SIG-M5 treated with dmso at 0.1 percent for 504 hours (cell line): ENCODE measurements at regions not wholly inside any gene's neighbourhood (a gene's known extent, or its start where the extent isn't known, plus 50 kb on each side); places are given as distances from the start of the nearest gene placed in this dataset.
A peak's percentile ranks its signal among the peaks of the same experiment; 100 is the strongest.
"Not testable (repeated sequence)": the region's sequence is repeated elsewhere in the genome, so short reads cannot be mapped to it uniquely, and the experiment has no call there.

Experiments
- DNase-seq: peaks from one replicate; lab custom pipeline; 2025; ENCODE audit not compliant: unreplicated experiment; lab: John Stamatoyannopoulos, UW

DNA sequence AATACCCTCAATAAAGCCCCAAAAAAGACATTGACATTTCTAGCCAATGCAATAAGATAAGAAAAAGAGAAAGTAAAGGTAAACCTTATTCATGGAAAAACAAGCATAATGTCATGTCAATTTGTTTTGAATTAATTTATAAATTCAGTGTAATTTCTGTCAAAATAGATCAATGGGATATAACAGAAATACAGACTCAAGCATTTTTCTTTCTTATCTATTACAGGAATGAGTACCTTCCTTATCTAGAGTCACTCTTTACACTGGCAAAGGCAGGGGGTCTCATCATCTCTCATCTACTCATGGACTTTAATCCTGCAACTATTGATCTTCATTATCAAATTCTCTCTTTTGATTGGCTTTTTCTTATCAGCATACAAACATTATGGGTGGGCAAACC, 127.1 kb upstream of the SHH start:
- DNase-seq, result no peak

DNA sequence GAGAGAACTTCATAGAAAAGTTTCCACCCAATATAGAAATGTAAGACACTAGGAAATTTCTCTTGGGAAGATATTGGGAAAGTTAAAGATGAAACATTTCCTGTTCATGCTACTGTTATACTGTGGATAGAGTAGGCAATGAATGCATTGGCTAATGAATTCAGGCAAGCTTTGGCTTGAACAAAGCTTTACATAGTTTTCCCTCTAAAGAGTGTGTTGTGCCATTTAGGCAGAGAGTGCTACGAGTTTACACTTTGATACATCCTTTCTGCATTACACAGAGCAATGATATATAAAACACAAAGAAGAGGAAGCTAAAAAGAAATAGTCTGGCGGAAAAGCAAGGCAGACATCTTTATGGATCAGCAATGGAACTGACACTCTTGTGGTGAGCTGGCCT, 125.9 kb upstream of the SHH start:
- DNase-seq, result no peak

DNA sequence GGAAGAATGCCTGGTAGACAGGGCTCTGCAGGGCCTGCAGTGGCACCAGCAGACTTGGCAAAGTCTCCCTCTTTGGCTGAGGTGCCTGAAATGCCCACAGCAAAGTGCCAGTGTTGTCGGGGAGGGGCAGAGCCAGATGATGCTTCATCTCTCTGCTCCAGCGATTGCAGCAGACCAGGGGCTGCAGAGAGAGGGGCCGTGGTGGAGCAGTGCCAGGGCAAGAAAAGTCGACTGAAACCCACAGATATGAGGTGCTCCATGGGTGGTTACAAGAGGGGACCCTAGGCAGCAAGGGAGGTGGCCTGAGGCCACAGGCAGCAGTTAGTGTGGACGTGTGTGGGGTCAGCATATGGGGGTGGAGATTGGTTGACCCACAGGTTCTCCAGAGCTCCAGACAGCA, 123.5 kb upstream of the SHH start:
- no peak for DNase-seq

- no peak for DNase-seq
Observed at GRCh38 chr7:155935005-155935557, 122.8 kb upstream of the SHH start.

DNA sequence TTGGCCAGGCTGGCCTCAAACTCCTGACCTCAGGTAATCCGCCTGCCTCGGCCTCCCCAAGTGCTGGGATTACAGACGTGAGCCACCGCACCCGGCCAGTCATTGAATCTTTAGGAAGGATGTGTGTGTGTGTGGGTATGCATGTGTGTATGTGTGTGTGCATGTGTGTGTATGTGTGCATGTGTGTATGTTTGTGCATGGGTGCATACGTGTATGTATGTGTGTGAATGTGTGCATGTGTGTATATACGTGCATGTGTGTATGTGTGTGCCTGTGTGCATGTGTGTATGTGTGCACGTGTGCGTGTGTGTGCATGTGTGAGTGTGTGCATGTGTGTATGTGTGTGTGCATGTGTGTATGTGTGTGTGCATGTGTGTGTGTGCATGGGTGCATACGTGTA, 120.1 kb upstream of the SHH start:
- DNase-seq, result not testable (repeated sequence)

DNA sequence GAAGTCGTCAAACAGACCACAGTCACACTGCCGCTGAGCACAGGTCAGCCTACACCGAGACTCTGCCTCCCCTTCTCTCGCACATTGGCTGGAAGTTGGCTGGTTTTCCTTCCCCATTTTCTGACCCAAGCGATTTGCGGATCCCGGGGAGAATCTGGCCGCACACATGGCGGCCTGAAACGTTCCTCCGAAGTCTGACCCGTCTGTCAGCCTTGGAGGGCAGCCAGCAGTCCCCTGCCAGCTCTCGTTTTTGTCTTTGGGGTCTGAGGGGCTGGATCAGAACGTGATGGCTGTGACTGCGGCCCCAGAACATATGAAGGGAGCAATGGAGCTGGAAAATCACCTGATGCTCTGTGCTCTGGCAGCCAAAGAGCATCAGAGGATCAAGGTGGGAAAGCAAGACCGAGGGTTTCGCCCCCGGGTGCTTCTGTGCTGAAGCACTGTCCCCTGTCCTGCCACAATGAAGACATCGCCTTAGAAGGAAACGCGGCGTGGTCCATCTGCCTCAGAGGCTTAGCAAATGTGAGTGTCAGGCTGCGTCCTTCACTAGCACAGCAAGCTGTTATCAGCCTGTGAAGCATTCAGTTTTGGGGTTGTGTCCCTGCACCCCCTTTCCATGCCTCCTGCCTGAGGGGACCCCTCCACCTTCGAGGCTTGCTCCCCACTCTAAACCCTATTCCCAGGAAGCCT, 119.3 kb upstream of the SHH start:
- DNase-seq, result no peak

DNA sequence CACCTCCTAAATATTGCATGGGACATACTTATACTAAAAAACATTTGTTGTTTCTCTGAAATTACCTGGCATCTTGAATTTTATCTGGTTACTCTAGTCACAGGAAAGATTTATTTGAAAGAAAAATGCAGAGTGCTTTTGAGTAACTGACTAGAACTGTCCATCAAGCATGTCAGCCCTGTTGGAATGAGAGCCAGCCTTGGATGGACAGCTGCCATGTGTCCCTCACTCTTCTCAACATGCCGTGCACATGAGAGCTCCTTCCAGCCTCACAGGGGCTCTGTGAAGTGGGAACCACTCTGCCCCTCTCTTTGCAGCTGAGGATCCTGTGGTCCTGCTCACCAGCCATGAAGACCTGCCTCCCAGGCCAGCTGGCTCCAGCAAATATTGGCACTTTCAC, 118.3 kb upstream of the SHH start:
- DNase-seq, result no peak

GRCh38 chr7:155930061-155930460, 117.8 kb upstream of the SHH start:
- no peak for DNase-seq

DNA sequence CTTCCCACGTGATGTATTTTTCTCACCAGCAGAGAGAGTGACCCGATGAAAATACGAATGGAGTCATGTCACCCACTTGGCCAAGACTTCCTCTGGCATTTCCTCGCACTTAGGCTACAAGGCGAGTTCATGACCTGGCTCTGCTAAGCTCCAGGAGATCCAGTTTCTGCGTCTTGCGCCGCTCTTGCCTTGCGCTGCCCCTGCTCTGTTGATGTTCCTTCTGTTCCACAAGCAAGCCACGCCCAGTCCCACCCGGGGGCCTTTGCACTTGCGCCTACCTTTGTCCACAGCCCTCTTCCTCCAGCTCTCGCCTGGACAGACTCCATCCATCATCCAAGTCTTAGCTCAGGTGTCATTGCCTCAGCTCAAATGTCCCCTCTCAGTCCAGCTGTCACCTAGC, 116.3 kb upstream of the SHH start:
- DNase-seq, result no peak

DNA sequence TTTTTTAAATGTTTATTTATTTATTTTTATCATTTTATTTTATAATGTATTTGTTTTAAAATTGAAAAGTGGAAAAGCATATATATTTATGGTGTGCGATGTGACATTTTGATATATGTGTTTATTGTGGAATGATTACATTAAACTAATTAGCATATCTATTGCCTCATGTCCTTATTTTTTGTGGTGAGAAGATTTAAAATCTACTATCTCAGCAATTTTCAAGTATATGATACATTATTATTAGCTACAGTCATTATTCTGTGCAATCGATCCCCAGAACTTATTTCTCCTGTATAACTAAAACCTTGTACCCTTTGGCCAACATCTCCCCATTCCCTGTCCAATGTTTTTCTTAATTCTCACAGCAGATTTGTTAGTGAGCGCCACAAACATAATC, 115.6 kb upstream of the SHH start:
- DNase-seq, result no peak

DNA sequence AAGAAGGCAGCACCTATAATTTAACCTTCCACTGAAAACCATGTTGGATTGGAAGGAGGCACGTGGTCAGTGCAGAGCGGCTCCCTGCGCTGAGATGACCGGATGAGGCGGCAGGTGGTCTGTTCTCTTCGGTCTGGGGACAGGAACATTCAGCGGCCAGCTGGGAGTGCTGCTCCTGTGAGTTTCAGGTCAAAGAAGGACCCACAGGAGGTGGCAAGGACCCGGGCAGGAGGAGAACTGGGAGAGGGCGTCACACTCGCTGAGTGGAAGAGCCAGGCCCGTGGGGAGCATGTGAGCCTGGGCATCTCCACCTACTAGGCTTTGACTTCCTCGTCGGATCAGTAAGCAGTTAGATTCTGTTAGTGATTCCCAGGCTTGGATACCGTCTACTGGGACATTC, 113.4 kb upstream of the SHH start:
- no peak for DNase-seq

DNA sequence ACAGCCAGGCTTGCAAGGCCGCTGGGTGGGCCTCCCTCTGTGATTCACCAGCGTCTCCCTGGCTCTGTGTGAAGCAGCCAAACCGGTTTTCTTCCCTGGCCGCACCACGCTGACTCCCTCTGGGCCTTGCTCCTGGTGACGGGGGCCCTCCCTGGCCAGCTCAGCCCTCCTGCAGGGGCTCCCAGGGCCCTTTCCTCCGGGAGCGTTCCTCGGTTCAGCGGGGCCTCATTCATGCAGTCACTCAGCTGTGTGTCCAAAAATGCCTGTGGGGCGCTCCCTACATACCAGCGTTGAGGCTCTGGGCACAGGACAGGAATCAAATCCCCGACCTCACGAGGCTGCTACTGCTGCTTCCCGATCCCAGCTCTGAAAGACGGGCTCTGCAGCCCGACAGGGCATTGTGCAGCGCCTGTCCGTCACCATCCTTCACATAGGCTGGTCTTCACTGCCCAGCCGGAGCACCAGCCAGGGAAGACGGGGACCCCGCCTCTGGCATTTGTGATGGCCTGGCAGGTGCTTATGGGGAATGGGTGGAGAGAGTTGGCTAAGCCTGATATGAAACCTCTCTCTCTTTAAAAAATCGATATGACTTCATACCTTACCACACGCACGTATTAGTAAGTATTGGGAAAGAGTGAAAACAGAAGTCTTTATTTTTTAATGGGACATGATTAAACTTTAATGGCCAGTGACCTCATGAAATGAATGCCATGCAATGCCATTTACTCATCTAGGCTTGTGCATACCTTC, 110.0 kb upstream of the SHH start:
- peak; percentile 3 for DNase-seq

- DNase-seq, result no peak
Observed at GRCh38 chr7:155921804-155922066, 109.5 kb upstream of the SHH start.

GRCh38 chr7:155921086-155921803, 109.0 kb upstream of the SHH start:
- DNase-seq, result no peak

DNA sequence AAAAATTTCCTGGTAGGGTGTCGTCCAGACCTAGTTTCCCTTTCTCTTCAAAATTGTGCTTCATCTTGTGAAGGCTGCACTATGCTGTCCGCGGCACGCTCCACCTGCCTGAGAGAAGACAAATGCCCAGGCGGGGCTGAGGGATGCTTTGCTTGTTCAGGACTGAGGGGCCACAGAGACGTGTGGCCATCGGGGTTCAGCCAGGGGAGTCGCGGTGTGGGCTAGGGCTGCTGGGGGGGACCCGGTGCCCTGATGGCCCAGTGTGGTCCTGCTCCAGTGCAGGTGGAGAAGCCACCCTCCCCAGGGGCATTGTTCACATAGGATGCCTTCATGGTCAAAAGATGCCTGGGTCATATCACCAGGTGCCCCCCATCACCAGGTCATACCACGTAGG, 107.8 kb upstream of the SHH start:
- no peak for DNase-seq

- DNase-seq, result no peak
Observed at GRCh38 chr7:155919391-155920067, 107.3 kb upstream of the SHH start.

DNA sequence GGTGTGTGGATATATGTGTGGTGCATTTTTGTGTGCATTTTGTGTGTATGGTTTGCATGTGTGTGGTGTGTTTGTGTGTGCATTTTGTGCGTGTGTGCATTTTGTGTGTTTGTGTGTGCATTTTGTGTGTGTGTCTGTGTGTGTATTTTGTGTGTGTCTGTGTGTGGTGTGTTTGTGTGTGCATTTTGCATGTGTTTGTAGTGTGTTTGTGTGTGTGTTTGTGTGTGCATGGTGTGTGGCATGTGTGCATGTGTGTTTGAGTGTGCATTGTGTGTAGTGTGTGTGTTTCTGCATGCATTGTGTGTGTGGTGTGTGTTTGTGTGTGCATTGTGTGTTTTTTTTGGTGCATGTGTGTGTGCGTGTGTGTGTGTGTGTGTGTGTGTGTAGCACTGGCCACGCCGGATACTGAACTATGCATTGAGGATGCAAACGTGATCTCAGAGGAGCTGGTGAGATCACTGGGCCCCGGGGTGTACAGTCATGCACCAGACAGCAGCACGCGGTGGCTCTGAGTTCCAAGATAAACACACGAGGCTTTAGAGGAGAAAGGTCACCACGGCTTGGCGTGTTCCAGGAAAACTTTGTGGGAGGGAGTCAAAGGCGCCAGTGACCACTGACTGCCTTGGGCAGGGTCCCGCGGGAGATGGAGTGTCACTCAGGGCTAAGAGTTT, 106.6 kb upstream of the SHH start:
- peak; percentile 10 for DNase-seq

GRCh38 chr7:155917836-155918430, 105.7 kb upstream of the SHH start:
- no peak for DNase-seq

- DNase-seq, result no peak
Observed at GRCh38 chr7:155916926-155917655, 104.8 kb upstream of the SHH start.

DNA sequence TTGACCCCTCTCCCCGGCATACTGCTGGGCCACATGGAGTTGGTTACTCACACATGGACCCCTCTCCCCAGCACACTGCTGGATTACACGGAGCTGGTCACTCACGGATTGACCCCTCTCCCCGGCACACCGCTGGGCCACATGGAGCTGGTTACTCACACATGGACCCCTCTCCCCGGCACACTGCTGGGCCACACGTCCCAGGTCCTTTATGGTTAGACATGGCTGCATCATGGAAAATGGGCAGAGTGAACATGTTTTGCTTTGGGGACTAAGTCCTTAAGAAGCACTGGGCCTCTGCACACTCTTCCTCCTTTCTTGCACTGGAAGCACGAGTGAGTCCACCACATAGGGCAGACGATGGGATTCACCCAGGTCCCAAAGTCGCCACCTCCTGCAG, 102.1 kb upstream of the SHH start:
- DNase-seq, result no peak
